HEK293 (cell line): ENCODE measurements at regions not wholly inside any gene's neighbourhood (a gene's known extent, or its start where the extent isn't known, plus 50 kb on each side); places are given as distances from the start of the nearest gene placed in this dataset.

ENCODE experiments used
- CTCF ChIA-PET: fragments of 350-600 bp; formaldehyde crosslinking; extraction: SDS; loops from one replicate; lab custom pipeline; 2021; ENCODE audit warnings: antibody characterized with exemption; lab: Yijun Ruan, JAX
- POLR2A ChIA-PET: fragments of 300-600 bp; formaldehyde crosslinking; extraction: SDS; loops from one replicate; lab custom pipeline; 2020; ENCODE audit warnings: antibody characterized with exemption, inconsistent platforms; lab: Yijun Ruan, JAX
- H3K27ac ChIP-seq: fragments of 200-500 bp; sonication (Bioruptor generic); 2 replicates; pipeline ENCODE4 v1.5.1; 2014; ENCODE audit warnings: low read depth, low read length, control low read depth, inconsistent platforms; ENCODE audit errors: extremely low read depth
- H3K36me3 ChIP-seq, 2 experiments: fragments of 200-500 bp in 1 of 2; sonication (Bioruptor generic) in 1 of 2; 1 replicate in 1 of 2; 2 replicates in 1 of 2; pipeline ENCODE4 v1.5.1; 2014 to 2017; ENCODE audit warnings: inconsistent platforms in 2 of 2, low read length in 2 of 2; ENCODE audit not compliant: control insufficient read depth in 2 of 2, insufficient read depth in 1 of 2
- H3K4me1 ChIP-seq: fragments of 200-500 bp; sonication (Bioruptor generic); 2 replicates; pipeline ENCODE4 v1.5.1; 2014; ENCODE audit warnings: mild to moderate bottlenecking, low read length, inconsistent platforms; ENCODE audit not compliant: control insufficient read depth, insufficient read depth
- H3K4me3 ChIP-seq: 2 replicates; pipeline ENCODE4 v1.5.1; 2011; ENCODE audit warnings: low read depth, mild to moderate bottlenecking, control low read depth, low read length, moderate library complexity
- H3K9me3 ChIP-seq: fragments of 200-500 bp; sonication (Bioruptor generic); 2 replicates; pipeline ENCODE4 v1.5.1; 2014; ENCODE audit warnings: low read depth, low read length, inconsistent platforms; ENCODE audit not compliant: control insufficient read depth, insufficient read depth
- SETDB1 ChIP-seq: IDR thresholded peaks from one replicate; pipeline ENCODE4 v1.6.1; 2017; ENCODE audit warnings: mild to moderate bottlenecking, low read length, moderate library complexity, mixed read lengths; ENCODE audit not compliant: insufficient read length
- SP7 ChIP-seq: fragments of 450-650 bp; formaldehyde crosslinking; IDR thresholded peaks from 2 replicates; pipeline ENCODE4 v1.5.1; 2016; ENCODE audit warnings: missing biosample characterization, missing genetic modification characterization
- YY1 ChIP-seq: fragments of 450-650 bp; formaldehyde crosslinking; IDR thresholded peaks from 2 replicates; pipeline ENCODE4 v1.5.1; 2018; ENCODE audit warnings: missing biosample characterization, missing genetic modification characterization
- ZBTB48 ChIP-seq: fragments of 450-650 bp; formaldehyde crosslinking; IDR thresholded peaks from 2 replicates; pipeline ENCODE4 v1.5.1; 2016; ENCODE audit warnings: missing biosample characterization, missing genetic modification characterization
- ZBTB8A ChIP-seq: fragments of 450-650 bp; formaldehyde crosslinking; IDR thresholded peaks from 2 replicates; pipeline ENCODE4 v1.5.1; 2016; ENCODE audit warnings: missing biosample characterization, missing genetic modification characterization
- ZFP3 ChIP-seq: fragments of 450-650 bp; formaldehyde crosslinking; IDR thresholded peaks from 2 replicates; pipeline ENCODE4 v1.5.1; 2016; ENCODE audit warnings: low read depth, missing biosample characterization, missing genetic modification characterization
- ZIC2 ChIP-seq: fragments of 450-650 bp; formaldehyde crosslinking; IDR thresholded peaks from 2 replicates; pipeline ENCODE4 v1.5.1; 2016; ENCODE audit warnings: missing biosample characterization, missing genetic modification characterization
- ZNF138 ChIP-seq: fragments of 450-650 bp; formaldehyde crosslinking; IDR thresholded peaks from 2 replicates; pipeline ENCODE4 v1.5.1; 2016; ENCODE audit warnings: missing biosample characterization, missing genetic modification characterization, borderline replicate concordance
- ZNF16 ChIP-seq: fragments of 450-650 bp; formaldehyde crosslinking; IDR thresholded peaks from 2 replicates; pipeline ENCODE4 v1.5.1; 2016; ENCODE audit warnings: low read depth, missing biosample characterization, missing genetic modification characterization
- ZNF239 ChIP-seq: fragments of 450-650 bp; formaldehyde crosslinking; IDR thresholded peaks from 2 replicates; pipeline ENCODE4 v1.5.1; 2016; ENCODE audit warnings: missing biosample characterization, missing genetic modification characterization
- ZNF544 ChIP-seq: fragments of 450-650 bp; formaldehyde crosslinking; IDR thresholded peaks from 2 replicates; pipeline ENCODE4 v1.5.0; 2017; ENCODE audit warnings: missing biosample characterization, missing genetic modification characterization
- ZNF561 ChIP-seq: fragments of 450-650 bp; IDR thresholded peaks from 2 replicates; pipeline ENCODE4 v1.5.1; 2018; ENCODE audit warnings: missing biosample characterization, missing genetic modification characterization, borderline replicate concordance
- ZNF585B ChIP-seq: fragments of 450-650 bp; formaldehyde crosslinking; IDR thresholded peaks from 2 replicates; pipeline ENCODE4 v1.5.1; 2016; ENCODE audit warnings: missing biosample characterization, missing genetic modification characterization
- ZNF747 ChIP-seq: fragments of 450-650 bp; formaldehyde crosslinking; IDR thresholded peaks from 2 replicates; pipeline ENCODE4 v1.5.1; 2016; ENCODE audit warnings: missing biosample characterization, missing genetic modification characterization
- ZNF776 ChIP-seq: fragments of 450-650 bp; formaldehyde crosslinking; IDR thresholded peaks from 2 replicates; pipeline ENCODE4 v1.5.0; 2017; ENCODE audit warnings: missing biosample characterization, missing genetic modification characterization, borderline replicate concordance
- ZNF777 ChIP-seq: fragments of 450-650 bp; formaldehyde crosslinking; IDR thresholded peaks from 2 replicates; pipeline ENCODE4 v1.5.1; 2017; ENCODE audit warnings: missing biosample characterization, missing genetic modification characterization, borderline replicate concordance
- ZSCAN23 ChIP-seq: fragments of 450-650 bp; formaldehyde crosslinking; IDR thresholded peaks from 2 replicates; pipeline ENCODE4 v1.5.1; 2016; ENCODE audit warnings: missing biosample characterization, missing genetic modification characterization
- TF ChIP-seq, protein P1 (sequence below): fragments of 450-650 bp; formaldehyde crosslinking; IDR thresholded peaks from 2 replicates; pipeline ENCODE4 v1.5.1; 2016; ENCODE audit warnings: missing biosample characterization, missing genetic modification characterization
- TF ChIP-seq, protein P2 (sequence below): fragments of 450-650 bp; formaldehyde crosslinking; IDR thresholded peaks from 2 replicates; pipeline ENCODE4; 2016; ENCODE audit warnings: missing biosample characterization, missing genetic modification characterization
- TF ChIP-seq, protein P3 (sequence below): fragments of 450-650 bp; formaldehyde crosslinking; IDR thresholded peaks from 2 replicates; pipeline ENCODE4 v1.5.1; 2017; ENCODE audit warnings: missing biosample characterization, missing genetic modification characterization
- TF ChIP-seq, protein P4 (sequence below): fragments of 450-650 bp; formaldehyde crosslinking; IDR thresholded peaks from 2 replicates; pipeline ENCODE4 v1.5.1; 2016; ENCODE audit warnings: missing biosample characterization, missing genetic modification characterization
- TF ChIP-seq, protein P5 (sequence below): fragments of 450-650 bp; formaldehyde crosslinking; optimal IDR thresholded peaks from 2 replicates; pipeline ENCODE3; 2016; ENCODE audit warnings: missing biosample characterization, mild to moderate bottlenecking, missing genetic modification characterization

DNA sequence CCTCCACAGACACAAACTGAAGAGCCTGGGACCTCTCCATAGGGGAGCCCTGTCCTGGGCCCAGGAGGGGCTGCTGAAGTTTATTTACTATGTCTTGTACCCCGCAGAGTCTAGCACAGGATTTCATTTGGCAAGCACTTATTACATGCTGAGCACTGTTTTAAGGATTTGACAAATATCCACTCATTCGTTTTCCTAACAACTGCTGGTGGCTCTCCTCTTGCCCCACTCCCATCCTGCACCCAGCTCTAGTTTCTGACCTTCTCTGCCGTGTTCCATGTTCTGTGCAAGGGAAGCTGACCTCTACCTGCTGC lies 127.0 kb upstream of the MAFB start:
- POLR2A ChIA-PET, result interaction anchor here (0.6 kb wide), 1 partner anchor 57 kb away, joined by 3 read pairs; no protein-coding TSS in a partner anchor
- CTCF ChIA-PET, result interaction anchor here (0.6 kb wide), 1 partner anchor 40 kb away, joined by 3 read pairs; no protein-coding TSS in a partner anchor

DNA sequence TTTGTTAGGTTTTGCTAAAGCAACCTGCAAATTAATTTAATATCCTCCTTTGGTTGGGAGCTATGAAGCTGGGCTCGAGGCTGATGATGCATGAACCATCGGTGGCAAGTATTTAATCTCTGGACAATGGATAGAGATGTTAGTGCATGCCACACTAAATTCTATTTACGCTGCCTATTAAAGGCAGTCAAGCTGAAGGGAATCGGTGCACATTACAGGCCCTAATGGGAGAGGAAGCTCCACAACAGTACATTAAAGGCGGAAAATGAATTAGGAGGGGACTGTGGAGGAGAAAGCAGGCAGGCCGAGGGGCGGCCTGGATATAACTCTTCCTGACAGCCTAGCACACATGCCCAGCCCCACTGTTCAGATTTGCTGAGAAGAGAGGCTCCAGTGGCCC lies 132.4 kb upstream of the MAFB start:
- no peak overlapping the region for H3K27ac ChIP-seq
- no peaks in the 10 kb centered on the region for H3K4me1 ChIP-seq
- no peaks in the 10 kb centered on the region for H3K36me3 ChIP-seq
- no peaks in the 10 kb centered on the region for H3K9me3 ChIP-seq
- CTCF ChIA-PET, result no interaction called here
- POLR2A ChIA-PET, result no interaction called here
- TF ChIP-seq, protein P1, sequence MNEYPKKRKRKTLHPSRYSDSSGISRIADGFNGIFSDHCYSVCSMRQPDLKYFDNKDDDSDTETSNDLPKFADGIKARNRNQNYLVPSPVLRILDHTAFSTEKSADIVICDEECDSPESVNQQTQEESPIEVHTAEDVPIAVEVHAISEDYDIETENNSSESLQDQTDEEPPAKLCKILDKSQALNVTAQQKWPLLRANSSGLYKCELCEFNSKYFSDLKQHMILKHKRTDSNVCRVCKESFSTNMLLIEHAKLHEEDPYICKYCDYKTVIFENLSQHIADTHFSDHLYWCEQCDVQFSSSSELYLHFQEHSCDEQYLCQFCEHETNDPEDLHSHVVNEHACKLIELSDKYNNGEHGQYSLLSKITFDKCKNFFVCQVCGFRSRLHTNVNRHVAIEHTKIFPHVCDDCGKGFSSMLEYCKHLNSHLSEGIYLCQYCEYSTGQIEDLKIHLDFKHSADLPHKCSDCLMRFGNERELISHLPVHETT, result no peak
- TF ChIP-seq, protein P2, sequence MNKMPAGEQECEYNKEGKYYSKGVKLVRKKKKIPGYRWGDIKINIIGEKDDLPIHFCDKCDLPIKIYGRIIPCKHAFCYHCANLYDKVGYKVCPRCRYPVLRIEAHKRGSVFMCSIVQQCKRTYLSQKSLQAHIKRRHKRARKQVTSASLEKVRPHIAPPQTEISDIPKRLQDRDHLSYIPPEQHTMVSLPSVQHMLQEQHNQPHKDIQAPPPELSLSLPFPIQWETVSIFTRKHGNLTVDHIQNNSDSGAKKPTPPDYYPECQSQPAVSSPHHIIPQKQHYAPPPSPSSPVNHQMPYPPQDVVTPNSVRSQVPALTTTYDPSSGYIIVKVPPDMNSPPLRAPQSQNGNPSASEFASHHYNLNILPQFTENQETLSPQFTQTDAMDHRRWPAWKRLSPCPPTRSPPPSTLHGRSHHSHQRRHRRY (tag by site-specific recombination), result no peak
- TF ChIP-seq ZSCAN23 (tag by site-specific recombination), result no peak
- no peak for TF ChIP-seq YY1 (tag by site-specific recombination)
- TF ChIP-seq ZNF561 (tag by site-specific recombination), result 0 out of 2 replicates have a peak, but pooled peaks have one; percentile 37
- TF ChIP-seq ZNF239 (tag by site-specific recombination), result no peak
- TF ChIP-seq ZNF585B (tag by site-specific recombination), result no peak
- peak; percentile 43; the same call in 1 of the 2 replicates for TF ChIP-seq SP7 (tag by site-specific recombination)
- TF ChIP-seq, protein P3, sequence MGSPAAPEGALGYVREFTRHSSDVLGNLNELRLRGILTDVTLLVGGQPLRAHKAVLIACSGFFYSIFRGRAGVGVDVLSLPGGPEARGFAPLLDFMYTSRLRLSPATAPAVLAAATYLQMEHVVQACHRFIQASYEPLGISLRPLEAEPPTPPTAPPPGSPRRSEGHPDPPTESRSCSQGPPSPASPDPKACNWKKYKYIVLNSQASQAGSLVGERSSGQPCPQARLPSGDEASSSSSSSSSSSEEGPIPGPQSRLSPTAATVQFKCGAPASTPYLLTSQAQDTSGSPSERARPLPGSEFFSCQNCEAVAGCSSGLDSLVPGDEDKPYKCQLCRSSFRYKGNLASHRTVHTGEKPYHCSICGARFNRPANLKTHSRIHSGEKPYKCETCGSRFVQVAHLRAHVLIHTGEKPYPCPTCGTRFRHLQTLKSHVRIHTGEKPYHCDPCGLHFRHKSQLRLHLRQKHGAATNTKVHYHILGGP (tag by site-specific recombination), result no peak
- TF ChIP-seq, protein P4, sequence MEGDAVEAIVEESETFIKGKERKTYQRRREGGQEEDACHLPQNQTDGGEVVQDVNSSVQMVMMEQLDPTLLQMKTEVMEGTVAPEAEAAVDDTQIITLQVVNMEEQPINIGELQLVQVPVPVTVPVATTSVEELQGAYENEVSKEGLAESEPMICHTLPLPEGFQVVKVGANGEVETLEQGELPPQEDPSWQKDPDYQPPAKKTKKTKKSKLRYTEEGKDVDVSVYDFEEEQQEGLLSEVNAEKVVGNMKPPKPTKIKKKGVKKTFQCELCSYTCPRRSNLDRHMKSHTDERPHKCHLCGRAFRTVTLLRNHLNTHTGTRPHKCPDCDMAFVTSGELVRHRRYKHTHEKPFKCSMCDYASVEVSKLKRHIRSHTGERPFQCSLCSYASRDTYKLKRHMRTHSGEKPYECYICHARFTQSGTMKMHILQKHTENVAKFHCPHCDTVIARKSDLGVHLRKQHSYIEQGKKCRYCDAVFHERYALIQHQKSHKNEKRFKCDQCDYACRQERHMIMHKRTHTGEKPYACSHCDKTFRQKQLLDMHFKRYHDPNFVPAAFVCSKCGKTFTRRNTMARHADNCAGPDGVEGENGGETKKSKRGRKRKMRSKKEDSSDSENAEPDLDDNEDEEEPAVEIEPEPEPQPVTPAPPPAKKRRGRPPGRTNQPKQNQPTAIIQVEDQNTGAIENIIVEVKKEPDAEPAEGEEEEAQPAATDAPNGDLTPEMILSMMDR (tag by site-specific recombination), result no peak
- no peak for TF ChIP-seq ZBTB8A (tag by site-specific recombination)
- TF ChIP-seq ZNF544 (tag by site-specific recombination), result no peak
- no peak overlapping the region for H3K4me3 ChIP-seq

More for the DNA sequence above, 127.0 kb upstream of the MAFB start:
- Histone ChIP-seq H3K4me3 (no peak overlapping the region), H3K4me1 (no peaks in the 10 kb centered on the region), H3K36me3 (no peaks in the 10 kb centered on the region), H3K27ac (no peak overlapping the region), H3K9me3 (no peaks in the 10 kb centered on the region)
- TF ChIP-seq ZNF138 (tag by site-specific recombination) (no peak), ZIC2 (tag by site-specific recombination) (peak; percentile 92)

DNA sequence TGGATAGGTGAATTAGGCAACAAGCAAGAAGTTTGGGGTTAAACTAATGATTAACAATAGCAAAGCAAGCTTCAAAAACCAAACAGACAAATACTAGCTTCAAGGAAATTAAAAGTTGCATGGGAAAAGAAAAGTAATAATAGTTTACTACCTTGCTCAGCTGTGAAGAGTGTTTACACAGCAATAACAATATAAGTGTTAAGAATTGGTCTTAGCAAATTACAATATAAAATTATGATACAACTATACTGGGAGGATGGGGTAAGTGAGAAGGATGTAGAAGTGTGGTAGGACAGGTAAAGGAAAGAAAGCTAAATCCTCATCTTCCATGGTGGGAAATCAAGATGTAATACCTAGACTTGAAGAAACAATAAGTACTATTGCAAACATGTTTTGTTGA lies 137.7 kb upstream of the MAFB start:
- TF ChIP-seq ZNF776 (tag by site-specific recombination) (no peak), ZNF777 (tag by site-specific recombination) (no peak), ZNF16 (no peak), ZNF747 (no peak), SETDB1 (no peak), ZFP3 (no peak), ZBTB48 (tag by site-specific recombination) (no peak)
- TF ChIP-seq, protein P5, sequence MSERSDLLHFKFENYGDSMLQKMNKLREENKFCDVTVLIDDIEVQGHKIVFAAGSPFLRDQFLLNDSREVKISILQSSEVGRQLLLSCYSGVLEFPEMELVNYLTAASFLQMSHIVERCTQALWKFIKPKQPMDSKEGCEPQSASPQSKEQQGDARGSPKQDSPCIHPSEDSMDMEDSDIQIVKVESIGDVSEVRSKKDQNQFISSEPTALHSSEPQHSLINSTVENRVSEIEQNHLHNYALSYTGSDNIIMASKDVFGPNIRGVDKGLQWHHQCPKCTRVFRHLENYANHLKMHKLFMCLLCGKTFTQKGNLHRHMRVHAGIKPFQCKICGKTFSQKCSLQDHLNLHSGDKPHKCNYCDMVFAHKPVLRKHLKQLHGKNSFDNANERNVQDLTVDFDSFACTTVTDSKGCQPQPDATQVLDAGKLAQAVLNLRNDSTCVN (tag by site-specific recombination), result no peak
- H3K4me3 ChIP-seq, result no peak overlapping the region
- no peaks in the 10 kb centered on the region for H3K9me3 ChIP-seq
- H3K36me3 ChIP-seq, result no peaks in the 10 kb centered on the region
- ChIA-PET CTCF (no interaction called here), POLR2A (no interaction called here)
- no peaks in the 10 kb centered on the region for H3K4me1 ChIP-seq
- H3K27ac ChIP-seq, result no peak overlapping the region
